HCT116 (cell line): ENCODE measurements at regions not wholly inside any gene's neighbourhood (a gene's known extent, or its start where the extent isn't known, plus 50 kb on each side); places are given as distances from the start of the nearest gene placed in this dataset.

Source experiments
- CEBPB ChIP-seq: IDR thresholded peaks from 2 replicates; pipeline ENCODE4 v1.6.1; 2012; ENCODE audit warnings: low read depth
- EZH2phosphoT487 ChIP-seq: fragments of 200-600 bp; IDR thresholded peaks from 2 replicates; pipeline ENCODE4 v1.6.1; 2018; ENCODE audit warnings: antibody characterized with exemption, borderline replicate concordance
- RAD21 ChIP-seq: IDR thresholded peaks from 2 replicates; pipeline ENCODE4 v1.6.1; 2012; ENCODE audit warnings: low read depth, mild to moderate bottlenecking
- YY1 ChIP-seq: IDR thresholded peaks from 2 replicates; pipeline ENCODE4 v1.6.1; 2011; ENCODE audit warnings: low read length, low read depth, moderate library complexity, mild to moderate bottlenecking; ENCODE audit not compliant: insufficient replicate concordance; ENCODE audit errors: extremely low read depth
- ZNF274 ChIP-seq: fragments of 200-500 bp; sonication (Bioruptor generic); IDR thresholded peaks from 2 replicates; pipeline ENCODE4 v1.6.1; 2014; ENCODE audit warnings: mild to moderate bottlenecking, low read depth, low read length, inconsistent platforms
- TF ChIP-seq, protein P1 (sequence below), 3 experiments: fragments of 200-600 bp in 1 of 3; sonication (generic) in 1 of 3; IDR thresholded peaks in 2 of 3; conservative IDR thresholded peaks in 1 of 3; 2 replicates each; pipeline ENCODE4 v1.5.1; 2012 to 2017; ENCODE audit warnings: low read depth in 2 of 3, low read length in 2 of 3, antibody characterized with exemption in 1 of 3, borderline replicate concordance in 1 of 3, control low read depth in 1 of 3, mild to moderate bottlenecking in 1 of 3, mixed read lengths in 1 of 3, mixed run types in 1 of 3, moderate library complexity in 1 of 3; ENCODE audit not compliant: insufficient read depth in 1 of 3
- TF ChIP-seq, protein P2 (sequence below): IDR thresholded peaks from 2 replicates; pipeline ENCODE4 v1.6.1; 2012; ENCODE audit warnings: low read depth

- no peak for TF ChIP-seq YY1
- TF ChIP-seq CEBPB = no peak
- TF ChIP-seq RAD21 = no peak
- TF ChIP-seq, protein P1, sequence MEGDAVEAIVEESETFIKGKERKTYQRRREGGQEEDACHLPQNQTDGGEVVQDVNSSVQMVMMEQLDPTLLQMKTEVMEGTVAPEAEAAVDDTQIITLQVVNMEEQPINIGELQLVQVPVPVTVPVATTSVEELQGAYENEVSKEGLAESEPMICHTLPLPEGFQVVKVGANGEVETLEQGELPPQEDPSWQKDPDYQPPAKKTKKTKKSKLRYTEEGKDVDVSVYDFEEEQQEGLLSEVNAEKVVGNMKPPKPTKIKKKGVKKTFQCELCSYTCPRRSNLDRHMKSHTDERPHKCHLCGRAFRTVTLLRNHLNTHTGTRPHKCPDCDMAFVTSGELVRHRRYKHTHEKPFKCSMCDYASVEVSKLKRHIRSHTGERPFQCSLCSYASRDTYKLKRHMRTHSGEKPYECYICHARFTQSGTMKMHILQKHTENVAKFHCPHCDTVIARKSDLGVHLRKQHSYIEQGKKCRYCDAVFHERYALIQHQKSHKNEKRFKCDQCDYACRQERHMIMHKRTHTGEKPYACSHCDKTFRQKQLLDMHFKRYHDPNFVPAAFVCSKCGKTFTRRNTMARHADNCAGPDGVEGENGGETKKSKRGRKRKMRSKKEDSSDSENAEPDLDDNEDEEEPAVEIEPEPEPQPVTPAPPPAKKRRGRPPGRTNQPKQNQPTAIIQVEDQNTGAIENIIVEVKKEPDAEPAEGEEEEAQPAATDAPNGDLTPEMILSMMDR (IDR thresholded peaks at IDR 0.05 in 2 of 3, conservative IDR thresholded peaks at IDR 0.05 in 1 of 3; ENCODE audit: borderline replicate concordance in 1 of 3, insufficient read depth in 1 of 3, low read depth in 2 of 3, low read length in 2 of 3) = no peak
- no peak for TF ChIP-seq ZNF274
- TF ChIP-seq, protein P2, sequence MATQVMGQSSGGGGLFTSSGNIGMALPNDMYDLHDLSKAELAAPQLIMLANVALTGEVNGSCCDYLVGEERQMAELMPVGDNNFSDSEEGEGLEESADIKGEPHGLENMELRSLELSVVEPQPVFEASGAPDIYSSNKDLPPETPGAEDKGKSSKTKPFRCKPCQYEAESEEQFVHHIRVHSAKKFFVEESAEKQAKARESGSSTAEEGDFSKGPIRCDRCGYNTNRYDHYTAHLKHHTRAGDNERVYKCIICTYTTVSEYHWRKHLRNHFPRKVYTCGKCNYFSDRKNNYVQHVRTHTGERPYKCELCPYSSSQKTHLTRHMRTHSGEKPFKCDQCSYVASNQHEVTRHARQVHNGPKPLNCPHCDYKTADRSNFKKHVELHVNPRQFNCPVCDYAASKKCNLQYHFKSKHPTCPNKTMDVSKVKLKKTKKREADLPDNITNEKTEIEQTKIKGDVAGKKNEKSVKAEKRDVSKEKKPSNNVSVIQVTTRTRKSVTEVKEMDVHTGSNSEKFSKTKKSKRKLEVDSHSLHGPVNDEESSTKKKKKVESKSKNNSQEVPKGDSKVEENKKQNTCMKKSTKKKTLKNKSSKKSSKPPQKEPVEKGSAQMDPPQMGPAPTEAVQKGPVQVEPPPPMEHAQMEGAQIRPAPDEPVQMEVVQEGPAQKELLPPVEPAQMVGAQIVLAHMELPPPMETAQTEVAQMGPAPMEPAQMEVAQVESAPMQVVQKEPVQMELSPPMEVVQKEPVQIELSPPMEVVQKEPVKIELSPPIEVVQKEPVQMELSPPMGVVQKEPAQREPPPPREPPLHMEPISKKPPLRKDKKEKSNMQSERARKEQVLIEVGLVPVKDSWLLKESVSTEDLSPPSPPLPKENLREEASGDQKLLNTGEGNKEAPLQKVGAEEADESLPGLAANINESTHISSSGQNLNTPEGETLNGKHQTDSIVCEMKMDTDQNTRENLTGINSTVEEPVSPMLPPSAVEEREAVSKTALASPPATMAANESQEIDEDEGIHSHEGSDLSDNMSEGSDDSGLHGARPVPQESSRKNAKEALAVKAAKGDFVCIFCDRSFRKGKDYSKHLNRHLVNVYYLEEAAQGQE = no peak
- no peak for TF ChIP-seq EZH2phosphoT487
Measured at GRCh38 chr2:225948903-225949302, 549.4 kb downstream of the NYAP2 start.
